OCI-LY7 (cell line): ENCODE measurements at regions not wholly inside any gene's neighbourhood (a gene's known extent, or its start where the extent isn't known, plus 50 kb on each side); places are given as distances from the start of the nearest gene placed in this dataset.

Experiments used
- CTCF ChIP-seq: fragments of 200-600 bp; sonication (generic); conservative IDR thresholded peaks from 2 replicates; pipeline ENCODE4 v1.5.1; 2014; ENCODE audit warnings: mild to moderate bottlenecking, antibody characterized with exemption, low read length, moderate library complexity, mixed read lengths
- EZH2phosphoT487 ChIP-seq: fragments of 200-600 bp; sonication (generic); IDR thresholded peaks from 2 replicates; pipeline ENCODE4 v1.6.1; 2018; ENCODE audit warnings: low read depth, borderline replicate concordance, mild to moderate bottlenecking, mixed run types, antibody characterized with exemption, low read length, moderate library complexity, mixed read lengths

GRCh38 chr10:21398563-21399231, 126.8 kb downstream of the SKIDA1 start:
- TF ChIP-seq CTCF (no peak), EZH2phosphoT487 (no peak)
